DMS 273 (cell line): ENCODE measurements at regions not wholly inside any gene's neighbourhood (a gene's known extent, or its start where the extent isn't known, plus 50 kb on each side); places are given as distances from the start of the nearest gene placed in this dataset.
A peak's percentile ranks its signal among the peaks of the same experiment; 100 is the strongest.

Experiments
- DNase-seq: peaks from one replicate; lab custom pipeline; 2025; ENCODE audit not compliant: unreplicated experiment; lab: John Stamatoyannopoulos, UW

GRCh38 chrX:129176710-129177109 is 346.6 kb downstream of the SMARCA1 start:
- DNase-seq, result no peak

GRCh38 chrX:129161108-129161507 is 362.2 kb downstream of the SMARCA1 start:
- DNase-seq, result peak; percentile 20

DNA sequence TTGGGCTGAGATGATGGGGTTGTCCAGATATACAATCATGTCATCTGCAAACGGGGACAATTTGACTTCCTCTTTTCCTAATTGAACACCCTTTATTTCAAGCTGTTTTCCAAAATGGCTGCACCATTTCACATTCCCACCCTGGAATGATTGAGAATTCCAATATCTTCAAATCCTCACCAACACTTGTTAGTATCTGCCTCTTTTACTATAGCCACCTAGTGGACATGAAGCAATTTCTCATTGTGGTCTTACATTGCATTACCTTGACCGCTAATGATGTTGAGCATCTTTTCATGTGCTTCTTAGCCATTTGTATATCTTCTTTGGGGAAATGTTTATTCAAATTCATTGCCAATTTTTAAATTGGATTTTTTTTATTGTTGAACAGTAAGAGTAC is 364.8 kb downstream of the SMARCA1 start:
- no peak for DNase-seq

DNA sequence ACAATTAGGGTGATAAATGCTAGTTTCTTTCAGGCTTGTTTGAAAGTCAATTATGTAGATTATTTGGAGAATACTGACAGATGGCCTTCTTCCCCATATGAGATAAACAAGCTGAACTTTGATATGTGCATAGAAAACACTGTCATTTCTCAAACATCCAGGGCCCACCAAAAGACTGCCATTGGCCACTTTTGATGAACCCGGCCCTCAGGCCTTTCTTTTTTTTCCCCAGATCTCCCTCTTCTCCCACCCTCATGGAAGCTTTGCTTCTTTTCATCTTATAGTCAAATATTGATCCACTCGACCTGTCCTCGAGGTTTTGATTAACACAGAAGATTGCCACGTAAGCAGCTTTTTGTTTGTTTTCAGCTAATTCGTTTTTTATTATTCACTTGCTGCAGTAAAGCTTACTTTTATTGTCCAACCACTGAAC is 377.4 kb downstream of the SMARCA1 start:
- peak; percentile 27 for DNase-seq

- DNase-seq, result no peak
These were observed 377.9 kb downstream of the SMARCA1 start for GRCh38 chrX:129145385-129145784.

- DNase-seq, result peak; percentile 23
These were observed 378.9 kb downstream of the SMARCA1 start for GRCh38 chrX:129144172-129145038.

DNA sequence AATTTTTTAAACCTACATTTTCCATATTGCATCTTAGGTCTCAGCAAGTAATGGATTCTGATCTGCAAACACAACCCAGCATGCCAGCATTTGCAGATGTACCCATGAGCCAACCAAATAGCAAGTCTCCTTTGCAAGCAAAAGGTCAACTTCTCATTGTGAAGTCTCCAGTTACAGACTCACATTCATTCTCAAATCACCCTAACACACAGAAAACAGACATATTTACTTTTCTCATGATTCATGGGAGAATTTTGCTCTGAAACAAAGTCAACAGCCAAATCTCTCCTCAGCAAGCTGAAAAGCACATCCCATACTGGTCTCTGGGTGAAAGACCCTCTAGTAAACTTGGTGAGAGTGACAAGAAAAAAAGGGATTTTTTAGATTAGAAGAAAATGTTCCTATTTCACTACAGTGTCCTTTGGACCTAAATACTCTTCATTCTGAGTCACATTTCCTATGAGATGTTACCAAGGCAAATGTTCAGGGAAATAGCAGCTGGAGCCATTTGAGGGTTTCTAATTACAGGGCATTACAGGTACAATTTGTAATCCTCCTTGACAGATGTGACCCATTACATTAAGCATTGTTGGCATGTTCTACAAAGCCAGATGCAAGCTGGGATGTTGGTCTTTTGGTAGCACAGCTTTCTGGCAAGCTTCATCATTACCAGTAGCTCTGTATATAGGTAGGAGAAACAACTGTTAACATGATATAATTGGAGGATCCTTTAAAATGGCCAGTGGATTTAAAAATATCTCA is 383.3 kb downstream of the SMARCA1 start:
- DNase-seq, result peak; percentile 90

- DNase-seq, result no peak
These were observed 398.0 kb downstream of the SMARCA1 start for GRCh38 chrX:129125122-129125914.

GRCh38 chrX:129123795-129124194 is 399.5 kb downstream of the SMARCA1 start:
- DNase-seq, result no peak

- no peak for DNase-seq
These were observed 406.4 kb downstream of the SMARCA1 start for GRCh38 chrX:129116676-129117470.

- DNase-seq, result no peak
These were observed 407.4 kb downstream of the SMARCA1 start for GRCh38 chrX:129115935-129116334.

GRCh38 chrX:129115104-129115503 is 408.2 kb downstream of the SMARCA1 start:
- DNase-seq, result peak; percentile 86

DNA sequence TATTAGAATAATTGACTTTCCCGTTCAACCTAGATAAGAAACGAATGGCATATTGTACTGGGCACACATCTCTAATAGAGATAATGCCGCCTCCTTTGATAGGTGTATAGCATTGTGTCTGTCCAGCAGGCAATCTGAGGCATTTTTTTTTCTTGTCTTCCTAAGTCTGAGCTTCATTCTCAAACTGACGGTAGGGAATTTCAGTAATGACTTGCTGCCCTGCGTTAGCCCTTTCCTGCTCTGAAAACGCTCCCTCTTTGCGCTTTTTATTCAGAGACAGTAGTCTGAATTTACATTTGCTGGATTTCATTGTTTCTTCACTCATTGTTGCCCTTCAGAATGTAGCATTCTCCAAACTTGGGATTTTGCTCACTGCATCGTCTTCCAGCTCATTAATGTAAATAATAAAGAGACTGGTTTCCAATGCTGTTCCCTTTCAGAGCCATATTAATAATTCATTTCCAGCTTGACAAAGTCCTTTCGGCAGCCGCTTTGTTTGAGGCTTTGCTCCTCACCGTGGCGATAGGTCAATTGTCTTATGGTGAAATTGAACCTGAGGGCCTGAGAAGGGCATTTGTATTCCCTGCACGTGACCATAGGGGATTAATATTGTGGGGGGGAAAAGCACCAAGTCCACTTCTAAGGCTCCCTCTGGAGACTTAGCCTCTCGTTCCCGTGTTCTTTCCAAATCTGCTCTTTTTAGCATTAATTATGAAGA is 412.1 kb downstream of the SMARCA1 start:
- DNase-seq, result no peak

GRCh38 chrX:129108936-129109335 is 414.4 kb downstream of the SMARCA1 start:
- no peak for DNase-seq

GRCh38 chrX:129099207-129099606 is 424.1 kb downstream of the SMARCA1 start:
- no peak for DNase-seq

DNA sequence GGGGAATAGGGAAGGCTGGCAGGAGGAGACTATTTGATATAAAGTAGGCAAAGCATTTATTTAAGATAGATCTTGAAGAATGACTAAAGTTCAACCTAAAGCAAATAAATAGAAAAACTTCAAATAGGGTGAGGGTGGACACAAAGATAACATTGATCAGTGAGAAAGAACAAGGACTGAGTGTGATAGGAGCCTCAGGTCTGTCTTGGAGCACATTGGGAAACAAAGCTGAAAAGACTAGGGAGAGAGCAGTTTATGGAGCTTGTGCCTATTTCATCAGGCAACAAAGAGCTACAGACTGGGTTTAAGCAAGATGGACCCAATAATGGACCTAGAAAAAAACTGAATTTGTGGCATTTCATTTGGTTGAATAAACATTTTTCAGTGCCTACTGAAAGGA is 425.6 kb downstream of the SMARCA1 start:
- DNase-seq, result no peak

GRCh38 chrX:129093706-129094105 is 429.6 kb downstream of the SMARCA1 start:
- DNase-seq, result no peak

GRCh38 chrX:129092757-129093156 is 430.5 kb downstream of the SMARCA1 start:
- no peak for DNase-seq

- DNase-seq, result no peak
These were observed 431.0 kb downstream of the SMARCA1 start for GRCh38 chrX:129092242-129092641.

GRCh38 chrX:129091097-129091496 is 432.2 kb downstream of the SMARCA1 start:
- DNase-seq, result no peak
